ENCODE measurements at regions not wholly inside any gene's neighbourhood (a gene's known extent, or its start where the extent isn't known, plus 50 kb on each side); places are given as distances from the start of the nearest gene placed in this dataset.

DNA sequence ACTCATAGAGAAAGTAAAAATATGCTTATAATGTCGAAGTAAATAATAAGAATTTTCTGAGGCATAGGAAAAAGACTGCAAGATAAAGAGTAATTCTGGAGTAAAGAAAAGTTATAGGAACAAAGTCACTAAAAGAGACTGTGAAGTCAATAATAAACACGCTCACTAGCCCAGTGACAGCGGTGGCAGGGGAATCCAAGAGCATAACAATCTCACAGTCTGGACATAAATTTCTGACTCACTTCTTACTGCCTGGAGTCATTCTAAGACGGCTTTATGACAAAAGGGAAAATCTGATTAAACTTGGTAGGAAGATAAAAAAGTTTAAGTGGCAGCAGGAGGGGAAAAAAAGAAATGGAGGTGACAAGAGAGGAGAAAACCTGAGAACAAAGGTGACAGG lies 56.4 kb upstream of the GRIP1 start:
- TF ChIP-seq EZH2 (IDR thresholded peaks at IDR 0.05; ENCODE audit: borderline replicate concordance, insufficient read depth, low read length, poor library complexity, severe bottlenecking) (no peak), MXI1 (conservative IDR thresholded peaks at IDR 0.05; ENCODE audit: poor library complexity, severe bottlenecking) (no peak), EP300 (conservative IDR thresholded peaks at IDR 0.05; ENCODE audit: poor library complexity, severe bottlenecking) (no peak), POLR2AphosphoS5 (IDR thresholded peaks at IDR 0.05) (no peak), TAF1 (IDR thresholded peaks at IDR 0.05; ENCODE audit: low read depth) (no peak)

DNA sequence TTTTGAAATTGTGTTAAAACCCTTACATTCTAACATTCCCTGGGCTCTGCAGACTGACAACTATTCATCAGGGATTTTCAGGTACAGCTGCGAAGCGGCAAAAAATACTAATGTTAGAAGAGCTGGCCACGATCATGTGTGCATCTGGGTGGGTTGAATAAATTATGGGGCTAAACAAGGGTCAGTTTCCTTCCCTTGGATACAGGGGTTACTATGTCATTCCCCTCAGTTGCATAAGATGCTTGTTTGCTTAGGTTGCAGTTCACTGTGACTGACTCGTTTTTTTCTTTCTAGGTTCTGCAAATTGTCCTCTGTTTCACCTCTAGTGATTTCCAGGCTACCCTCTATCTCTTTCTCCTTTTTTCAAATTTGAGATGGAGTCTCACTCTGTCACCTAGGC lies 58.1 kb upstream of the GRIP1 start:
- Histone ChIP-seq H3K27me3 (ENCODE audit: insufficient read depth, low read depth, low read length) (no peaks in the 10 kb centered on the region), H3K27ac (ENCODE audit: low read length) (no peak overlapping the region), H3K79me2 (replicated peaks; ENCODE audit: insufficient read depth, low read length) (no peaks in the 10 kb centered on the region), H4K20me1 (ENCODE audit: insufficient read depth) (no peaks in the 10 kb centered on the region), H3K9me2 (ENCODE audit: insufficient read depth, low read length) (no peaks in the 10 kb centered on the region), H3K4me3 (ENCODE audit: low read length) (peak overlapping the region; percentile 27), H2AFZ (ENCODE audit: low read depth, low read length) (no peak overlapping the region), H3K4me2 (ENCODE audit: low read length) (no peak overlapping the region), H3K9ac (ENCODE audit: low read length) (no peak overlapping the region), H3K9me3 (ENCODE audit: low read length) (no peaks in the 10 kb centered on the region), H3F3A (ENCODE audit: insufficient read depth, low read length, poor library complexity, severe bottlenecking) (no peaks in the 10 kb centered on the region), H3K36me3 (ENCODE audit: insufficient read depth, low read length) (no peaks in the 10 kb centered on the region)
- TF ChIP-seq, protein P1, sequence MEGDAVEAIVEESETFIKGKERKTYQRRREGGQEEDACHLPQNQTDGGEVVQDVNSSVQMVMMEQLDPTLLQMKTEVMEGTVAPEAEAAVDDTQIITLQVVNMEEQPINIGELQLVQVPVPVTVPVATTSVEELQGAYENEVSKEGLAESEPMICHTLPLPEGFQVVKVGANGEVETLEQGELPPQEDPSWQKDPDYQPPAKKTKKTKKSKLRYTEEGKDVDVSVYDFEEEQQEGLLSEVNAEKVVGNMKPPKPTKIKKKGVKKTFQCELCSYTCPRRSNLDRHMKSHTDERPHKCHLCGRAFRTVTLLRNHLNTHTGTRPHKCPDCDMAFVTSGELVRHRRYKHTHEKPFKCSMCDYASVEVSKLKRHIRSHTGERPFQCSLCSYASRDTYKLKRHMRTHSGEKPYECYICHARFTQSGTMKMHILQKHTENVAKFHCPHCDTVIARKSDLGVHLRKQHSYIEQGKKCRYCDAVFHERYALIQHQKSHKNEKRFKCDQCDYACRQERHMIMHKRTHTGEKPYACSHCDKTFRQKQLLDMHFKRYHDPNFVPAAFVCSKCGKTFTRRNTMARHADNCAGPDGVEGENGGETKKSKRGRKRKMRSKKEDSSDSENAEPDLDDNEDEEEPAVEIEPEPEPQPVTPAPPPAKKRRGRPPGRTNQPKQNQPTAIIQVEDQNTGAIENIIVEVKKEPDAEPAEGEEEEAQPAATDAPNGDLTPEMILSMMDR (IDR thresholded peaks at IDR 0.05; ENCODE audit: poor library complexity, severe bottlenecking) = no peak
- TF ChIP-seq, protein P2, sequence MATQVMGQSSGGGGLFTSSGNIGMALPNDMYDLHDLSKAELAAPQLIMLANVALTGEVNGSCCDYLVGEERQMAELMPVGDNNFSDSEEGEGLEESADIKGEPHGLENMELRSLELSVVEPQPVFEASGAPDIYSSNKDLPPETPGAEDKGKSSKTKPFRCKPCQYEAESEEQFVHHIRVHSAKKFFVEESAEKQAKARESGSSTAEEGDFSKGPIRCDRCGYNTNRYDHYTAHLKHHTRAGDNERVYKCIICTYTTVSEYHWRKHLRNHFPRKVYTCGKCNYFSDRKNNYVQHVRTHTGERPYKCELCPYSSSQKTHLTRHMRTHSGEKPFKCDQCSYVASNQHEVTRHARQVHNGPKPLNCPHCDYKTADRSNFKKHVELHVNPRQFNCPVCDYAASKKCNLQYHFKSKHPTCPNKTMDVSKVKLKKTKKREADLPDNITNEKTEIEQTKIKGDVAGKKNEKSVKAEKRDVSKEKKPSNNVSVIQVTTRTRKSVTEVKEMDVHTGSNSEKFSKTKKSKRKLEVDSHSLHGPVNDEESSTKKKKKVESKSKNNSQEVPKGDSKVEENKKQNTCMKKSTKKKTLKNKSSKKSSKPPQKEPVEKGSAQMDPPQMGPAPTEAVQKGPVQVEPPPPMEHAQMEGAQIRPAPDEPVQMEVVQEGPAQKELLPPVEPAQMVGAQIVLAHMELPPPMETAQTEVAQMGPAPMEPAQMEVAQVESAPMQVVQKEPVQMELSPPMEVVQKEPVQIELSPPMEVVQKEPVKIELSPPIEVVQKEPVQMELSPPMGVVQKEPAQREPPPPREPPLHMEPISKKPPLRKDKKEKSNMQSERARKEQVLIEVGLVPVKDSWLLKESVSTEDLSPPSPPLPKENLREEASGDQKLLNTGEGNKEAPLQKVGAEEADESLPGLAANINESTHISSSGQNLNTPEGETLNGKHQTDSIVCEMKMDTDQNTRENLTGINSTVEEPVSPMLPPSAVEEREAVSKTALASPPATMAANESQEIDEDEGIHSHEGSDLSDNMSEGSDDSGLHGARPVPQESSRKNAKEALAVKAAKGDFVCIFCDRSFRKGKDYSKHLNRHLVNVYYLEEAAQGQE (IDR thresholded peaks at IDR 0.05; ENCODE audit: borderline replicate concordance) = no peak
- TF ChIP-seq POLR2AphosphoS5 (IDR thresholded peaks at IDR 0.05) = no peak
- no peak for TF ChIP-seq TAF1 (IDR thresholded peaks at IDR 0.05; ENCODE audit: low read depth)
- TF ChIP-seq SMC3 (conservative IDR thresholded peaks at IDR 0.05; ENCODE audit: poor library complexity) = no peak
- peak; percentile 24 for TF ChIP-seq EP300 (conservative IDR thresholded peaks at IDR 0.05; ENCODE audit: poor library complexity, severe bottlenecking)
- no peak for TF ChIP-seq MXI1 (conservative IDR thresholded peaks at IDR 0.05; ENCODE audit: poor library complexity, severe bottlenecking)

More for the DNA sequence above, 56.4 kb upstream of the GRIP1 start:
- Histone ChIP-seq H4K20me1 (ENCODE audit: insufficient read depth) (no peaks in the 10 kb centered on the region), H3K9me3 (ENCODE audit: low read length) (no peaks in the 10 kb centered on the region), H3F3A (ENCODE audit: insufficient read depth, low read length, poor library complexity, severe bottlenecking) (no peaks in the 10 kb centered on the region), H3K4me3 (ENCODE audit: low read length) (no peak overlapping the region), H3K79me2 (replicated peaks; ENCODE audit: insufficient read depth, low read length) (no peaks in the 10 kb centered on the region), H3K27ac (ENCODE audit: low read length) (no peak overlapping the region), H3K27me3 (ENCODE audit: insufficient read depth, low read depth, low read length) (no peaks in the 10 kb centered on the region), H2AFZ (ENCODE audit: low read depth, low read length) (no peak overlapping the region), H3K4me2 (ENCODE audit: low read length) (no peak overlapping the region), H3K9me2 (ENCODE audit: insufficient read depth, low read length) (no peaks in the 10 kb centered on the region), H3K9ac (ENCODE audit: low read length) (no peak overlapping the region), H3K36me3 (ENCODE audit: insufficient read depth, low read length) (no peaks in the 10 kb centered on the region)

DNA sequence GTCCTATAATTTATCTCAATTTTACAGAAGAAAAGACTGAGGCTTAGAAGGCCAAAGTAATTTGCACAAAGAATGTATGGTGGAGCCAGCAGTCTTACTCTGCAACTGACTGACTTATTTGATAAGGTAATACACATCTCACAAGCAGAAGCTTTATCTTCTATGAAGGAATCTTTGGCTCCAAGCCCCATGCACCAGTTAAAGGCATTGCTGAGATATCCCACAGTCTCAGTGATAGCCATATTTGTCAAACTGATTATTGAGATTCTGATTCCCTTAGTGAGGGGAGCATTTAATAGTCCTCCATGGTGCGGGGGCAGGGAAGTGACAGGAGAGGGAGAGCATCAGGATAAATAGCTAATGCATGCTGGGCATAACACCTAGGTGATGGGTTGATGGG lies 60.4 kb upstream of the GRIP1 start:
- H3K4me2 ChIP-seq (ENCODE audit: low read length) = no peak overlapping the region
- no peaks in the 10 kb centered on the region for H3K9me3 ChIP-seq (ENCODE audit: low read length)
- no peaks in the 10 kb centered on the region for H3F3A ChIP-seq (ENCODE audit: insufficient read depth, low read length, poor library complexity, severe bottlenecking)
- no peaks in the 10 kb centered on the region for H4K20me1 ChIP-seq (ENCODE audit: insufficient read depth)
- H3K79me2 ChIP-seq (replicated peaks; ENCODE audit: insufficient read depth, low read length) = no peaks in the 10 kb centered on the region
- no peak overlapping the region for H3K4me3 ChIP-seq (ENCODE audit: low read length)
- no peaks in the 10 kb centered on the region for H3K9me2 ChIP-seq (ENCODE audit: insufficient read depth, low read length)
- no peaks in the 10 kb centered on the region for H3K36me3 ChIP-seq (ENCODE audit: insufficient read depth, low read length)
- H3K27me3 ChIP-seq (ENCODE audit: insufficient read depth, low read depth, low read length) = no peaks in the 10 kb centered on the region
- no peak for TF ChIP-seq EZH2 (IDR thresholded peaks at IDR 0.05; ENCODE audit: borderline replicate concordance, insufficient read depth, low read length, poor library complexity, severe bottlenecking)
- TF ChIP-seq, protein P1 (IDR thresholded peaks at IDR 0.05; ENCODE audit: poor library complexity, severe bottlenecking) = no peak
- TF ChIP-seq RAD21 (conservative IDR thresholded peaks at IDR 0.05) = no peak
- no peak for TF ChIP-seq TAF1 (IDR thresholded peaks at IDR 0.05; ENCODE audit: low read depth)
- TF ChIP-seq, protein P2 (IDR thresholded peaks at IDR 0.05; ENCODE audit: borderline replicate concordance) = no peak
- no peak for TF ChIP-seq EP300 (conservative IDR thresholded peaks at IDR 0.05; ENCODE audit: poor library complexity, severe bottlenecking)
- no peak for TF ChIP-seq SMC3 (conservative IDR thresholded peaks at IDR 0.05; ENCODE audit: poor library complexity)
- no peak for TF ChIP-seq POLR2AphosphoS5 (IDR thresholded peaks at IDR 0.05)
- TF ChIP-seq MXI1 (conservative IDR thresholded peaks at IDR 0.05; ENCODE audit: poor library complexity, severe bottlenecking) = no peak
- H3K27ac ChIP-seq (ENCODE audit: low read length) = no peak overlapping the region
- H2AFZ ChIP-seq (ENCODE audit: low read depth, low read length) = no peak overlapping the region
- H3K9ac ChIP-seq (ENCODE audit: low read length) = no peak overlapping the region
